ENCODE measurements at regions not wholly inside any gene's neighbourhood (a gene's known extent, or its start where the extent isn't known, plus 50 kb on each side); places are given as distances from the start of the nearest gene placed in this dataset.

DNA sequence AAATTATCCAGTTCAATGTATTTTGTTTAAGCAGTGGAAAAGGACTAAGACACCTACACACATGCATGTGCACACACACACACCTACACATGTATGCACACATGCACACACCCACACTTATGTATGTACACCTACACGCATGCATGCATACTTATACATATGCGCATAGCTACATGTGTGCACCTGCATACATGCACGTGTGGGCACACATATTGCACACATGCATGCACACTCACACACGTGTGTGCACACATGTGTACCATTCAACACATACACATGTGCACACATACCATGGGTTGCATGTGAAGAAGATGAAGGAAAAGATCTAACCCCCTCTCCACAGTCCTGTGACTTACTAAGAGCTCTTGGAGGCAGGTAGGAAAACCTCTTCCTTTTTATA is 122.0 kb upstream of the MAFB start:
- Mint-ChIP-seq H3K9me3 (no peaks in the 10 kb centered on the region), H3K27ac (no peak overlapping the region), H3K4me1 (no peaks in the 10 kb centered on the region), H3K27me3 (peaks cover 3% of the 10 kb centered on the region), H3K4me3 (no peak overlapping the region)
- ATAC-seq (no peak), DNase-seq (no peak)

DNA sequence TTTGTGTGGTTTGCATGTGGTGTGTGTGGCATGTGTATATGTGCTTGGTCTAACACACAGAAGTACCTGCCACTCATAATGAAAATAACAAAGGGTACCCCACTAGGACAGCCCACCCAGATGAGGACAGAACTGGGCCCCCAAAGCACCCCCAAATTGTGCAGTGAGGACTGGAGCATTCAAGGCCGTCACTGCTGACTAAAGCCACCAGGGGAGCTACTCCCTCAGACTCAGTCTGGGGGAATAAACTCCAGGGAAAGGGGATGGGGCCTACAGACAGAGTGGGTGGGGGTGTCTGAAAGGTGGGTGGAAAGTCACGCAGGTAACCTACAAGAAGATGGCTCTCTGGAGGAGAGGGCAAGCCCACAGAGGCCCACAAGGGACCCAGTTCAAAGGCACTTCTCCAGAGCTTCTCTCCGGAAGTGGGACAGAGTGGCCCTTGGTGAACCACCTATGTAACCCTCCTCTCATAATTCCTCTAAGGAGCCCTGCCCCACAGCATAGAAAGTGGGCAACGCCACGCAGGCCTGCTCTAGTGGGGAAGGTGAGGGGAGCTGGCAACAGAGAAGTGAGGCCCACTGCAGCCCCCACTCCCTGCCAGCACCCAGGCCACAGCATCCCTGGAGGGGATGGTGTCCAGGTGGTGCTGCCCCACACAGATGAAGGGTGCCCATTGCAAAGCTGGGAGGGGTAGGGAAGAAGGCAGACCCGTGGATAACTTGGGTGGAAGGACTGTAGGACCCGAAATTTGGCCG is 122.8 kb upstream of the MAFB start:
- ATAC-seq, result no peak
- Mint-ChIP-seq H3K27me3 (no peaks in the 10 kb centered on the region), H3K4me1 (no peaks in the 10 kb centered on the region)

DNA sequence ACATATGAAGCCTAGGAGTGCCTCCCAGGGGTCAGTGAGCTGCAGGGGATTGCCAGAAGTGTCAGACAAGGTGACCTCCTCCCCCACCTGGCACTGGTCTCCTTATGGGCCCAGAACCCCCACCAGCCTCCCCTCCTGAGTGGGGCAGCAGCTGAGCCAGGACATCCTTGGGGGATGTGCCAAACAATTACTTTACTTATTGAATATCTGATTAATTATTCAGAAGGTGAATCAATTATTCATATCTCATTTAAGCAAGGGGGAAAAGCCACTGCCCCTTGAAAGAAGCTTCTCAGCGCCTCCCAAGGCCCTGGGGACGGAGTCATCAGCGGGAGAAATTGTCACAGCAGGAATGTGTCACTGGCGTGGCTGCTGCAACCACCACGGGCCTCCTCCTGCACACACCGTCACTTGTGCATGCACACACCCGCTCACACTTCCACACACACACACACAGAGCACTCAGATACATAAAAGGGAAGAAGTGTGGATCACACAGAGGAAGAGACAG is 123.4 kb upstream of the MAFB start:
- no peaks in the 10 kb centered on the region for H3K4me1 Mint-ChIP-seq
- no peak overlapping the region for H3K4me3 Mint-ChIP-seq
- DNase-seq, result no peak
- H3K27me3 Mint-ChIP-seq, result no peaks in the 10 kb centered on the region
- no peak for ATAC-seq
- no peaks in the 10 kb centered on the region for H3K9me3 Mint-ChIP-seq
- no peak overlapping the region for H3K27ac Mint-ChIP-seq

More for the DNA sequence above, 122.8 kb upstream of the MAFB start:
- DNase-seq, result no peak
- Mint-ChIP-seq H3K27ac (no peak overlapping the region), H3K4me3 (no peak overlapping the region), H3K9me3 (no peaks in the 10 kb centered on the region)

DNA sequence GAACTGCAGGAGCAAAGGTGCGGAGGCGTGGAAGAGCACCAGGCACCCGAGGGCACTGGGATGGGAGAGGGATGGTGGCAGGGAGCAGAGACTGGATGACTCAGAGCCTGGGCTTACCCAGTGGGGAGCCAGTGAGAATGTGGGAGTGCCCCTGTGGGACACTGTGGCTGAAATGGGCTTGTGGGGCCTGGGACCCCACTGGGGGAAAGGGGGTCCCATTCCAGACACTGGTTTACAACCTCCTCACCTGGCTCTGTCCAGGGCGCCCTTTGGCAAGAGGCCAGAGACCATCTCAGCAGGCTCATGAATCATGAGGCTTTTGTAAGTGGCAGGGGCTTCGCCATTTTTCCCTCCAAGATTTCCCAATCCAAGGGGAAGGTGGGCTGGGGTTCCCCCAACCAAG is 124.0 kb upstream of the MAFB start:
- H3K27ac Mint-ChIP-seq, result no peak overlapping the region
- H3K9me3 Mint-ChIP-seq, result peaks cover 3 to 5% of the 10 kb centered on the region in 2 donors
- peak; percentile 22 for ATAC-seq
- H3K27me3 Mint-ChIP-seq, result no peaks in the 10 kb centered on the region
- no peaks in the 10 kb centered on the region for H3K4me1 Mint-ChIP-seq
- DNase-seq, result no peak
- no peak overlapping the region for H3K4me3 Mint-ChIP-seq

DNA sequence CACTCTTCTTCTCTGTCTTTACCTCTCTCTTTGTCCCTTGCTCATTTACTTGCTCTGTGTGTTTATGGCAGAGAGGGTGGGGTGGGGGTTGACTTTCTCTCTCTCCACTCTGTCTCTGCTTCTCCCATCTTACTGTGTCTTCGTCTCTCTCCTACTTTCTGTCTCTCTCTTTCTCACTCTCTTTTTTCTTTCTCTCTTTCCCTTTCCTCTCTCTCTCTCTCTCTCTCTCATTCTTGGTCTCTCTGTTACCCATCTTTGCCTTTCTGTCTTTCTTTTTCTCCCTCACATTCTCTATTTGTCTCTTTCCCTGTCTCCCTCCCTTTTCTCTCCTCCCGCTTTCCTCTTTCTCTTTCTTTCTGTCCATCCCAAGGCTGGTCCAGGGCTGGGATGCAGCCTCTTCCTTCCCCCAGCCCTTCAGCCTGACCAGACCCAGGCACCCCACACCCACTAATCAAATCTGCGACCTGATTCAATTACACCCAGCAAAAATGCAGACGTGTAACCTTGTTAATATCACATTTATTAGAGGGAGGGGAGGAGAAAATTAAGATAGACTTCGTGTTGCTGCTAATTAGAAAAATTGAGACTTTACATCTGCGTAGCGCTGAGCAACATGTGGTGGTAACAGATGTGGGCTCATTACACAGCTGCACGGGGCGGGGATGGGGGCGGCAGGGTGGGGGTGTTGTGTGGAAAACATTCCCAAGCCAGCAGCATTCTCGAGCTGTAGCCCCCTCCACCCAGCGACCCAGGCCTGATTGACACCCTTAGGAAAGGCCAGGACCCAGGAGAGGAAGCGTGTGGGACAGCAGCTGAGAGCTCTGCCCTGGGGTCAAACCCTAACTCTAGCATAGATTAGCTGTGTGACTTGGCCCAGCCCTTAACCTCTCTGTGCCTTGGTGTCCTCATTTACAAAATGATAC is 124.9 kb upstream of the MAFB start:
- peaks cover 13% of the 10 kb centered on the region in 2 donors for H3K9me3 Mint-ChIP-seq
- no peak overlapping the region for H3K4me3 Mint-ChIP-seq
- no peaks in the 10 kb centered on the region for H3K27me3 Mint-ChIP-seq
- no peak for DNase-seq
- H3K27ac Mint-ChIP-seq, result peak overlapping the region; percentile 5 to 28
- H3K4me1 Mint-ChIP-seq, result no peaks in the 10 kb centered on the region
- no peak for ATAC-seq

DNA sequence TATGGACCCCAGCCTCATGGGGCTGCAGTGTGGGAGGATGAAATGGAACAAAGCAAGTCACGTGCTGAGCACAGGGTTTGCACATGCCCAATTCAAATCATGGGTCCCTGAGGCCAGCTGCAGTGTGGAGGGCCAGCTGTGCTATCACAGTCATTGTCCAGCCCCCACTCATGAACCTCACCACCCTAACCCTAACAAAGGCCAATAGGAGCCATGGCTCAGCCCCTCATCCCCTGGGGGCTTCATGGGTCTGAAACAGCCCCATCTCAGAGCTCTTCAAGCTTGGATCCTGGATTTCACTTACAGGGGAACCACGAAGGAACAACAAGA is 125.6 kb upstream of the MAFB start:
- ATAC-seq, result no peak
- Mint-ChIP-seq H3K4me3 (no peak overlapping the region), H3K27ac (no peak overlapping the region), H3K9me3 (peaks cover 13% of the 10 kb centered on the region in 2 donors), H3K4me1 (no peaks in the 10 kb centered on the region), H3K27me3 (no peaks in the 10 kb centered on the region)
- no peak for DNase-seq

DNA sequence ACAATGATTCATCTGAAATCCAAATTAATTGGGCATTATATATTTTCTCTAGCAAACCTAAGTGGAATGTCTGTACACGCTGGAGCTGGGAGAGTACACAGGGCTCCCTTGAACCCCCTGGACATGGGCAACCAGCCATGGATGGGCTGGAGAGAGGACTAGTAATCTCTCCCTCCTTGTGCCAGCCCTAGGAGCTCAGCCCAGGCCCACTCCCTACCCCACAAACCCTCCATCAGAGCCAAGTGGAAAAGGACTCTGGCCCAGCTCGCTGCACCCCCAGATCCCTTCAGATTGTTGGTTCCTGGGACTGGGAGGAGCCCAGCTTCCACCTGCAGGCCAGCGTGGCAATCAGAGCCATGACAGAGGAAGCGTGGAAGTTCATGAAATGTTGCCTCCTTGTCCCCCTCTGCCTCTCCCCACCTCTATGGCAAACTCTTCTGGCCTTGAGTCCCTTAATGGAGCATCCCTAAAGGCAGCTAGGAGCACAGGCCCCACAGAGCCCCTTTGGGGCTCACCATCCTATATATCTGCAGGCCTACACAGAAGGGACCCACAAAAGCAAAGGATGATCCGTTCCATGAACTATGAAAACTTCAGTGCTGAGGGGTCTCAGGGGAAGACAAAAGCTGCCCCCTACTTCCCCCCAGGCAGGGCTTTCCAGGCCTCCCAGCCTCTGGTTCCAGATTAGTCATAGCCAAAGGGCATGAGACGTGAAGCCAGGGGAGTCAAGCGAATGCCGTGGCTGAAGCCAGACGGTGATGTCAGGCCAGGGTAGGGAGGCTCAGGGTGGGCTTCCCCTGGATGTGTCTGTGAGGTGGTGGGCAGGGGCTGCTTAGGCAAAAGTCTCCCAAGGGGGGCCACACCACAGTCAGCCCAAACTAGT is 126.4 kb upstream of the MAFB start:
- no peak for ATAC-seq
- Mint-ChIP-seq H3K9me3 (peaks cover 13 to 16% of the 10 kb centered on the region in 2 donors), H3K4me3 (no peak overlapping the region), H3K27ac (no peak overlapping the region), H3K4me1 (no peaks in the 10 kb centered on the region), H3K27me3 (peaks cover 2% of the 10 kb centered on the region)
- DNase-seq, result no peak

DNA sequence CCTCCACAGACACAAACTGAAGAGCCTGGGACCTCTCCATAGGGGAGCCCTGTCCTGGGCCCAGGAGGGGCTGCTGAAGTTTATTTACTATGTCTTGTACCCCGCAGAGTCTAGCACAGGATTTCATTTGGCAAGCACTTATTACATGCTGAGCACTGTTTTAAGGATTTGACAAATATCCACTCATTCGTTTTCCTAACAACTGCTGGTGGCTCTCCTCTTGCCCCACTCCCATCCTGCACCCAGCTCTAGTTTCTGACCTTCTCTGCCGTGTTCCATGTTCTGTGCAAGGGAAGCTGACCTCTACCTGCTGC is 127.0 kb upstream of the MAFB start:
- H3K4me1 Mint-ChIP-seq, result no peaks in the 10 kb centered on the region
- no peak for ATAC-seq
- no peak for DNase-seq
- no peak overlapping the region for H3K4me3 Mint-ChIP-seq
- no peak overlapping the region for H3K27ac Mint-ChIP-seq
- peaks cover 13 to 22% of the 10 kb centered on the region in 2 donors for H3K9me3 Mint-ChIP-seq
- H3K27me3 Mint-ChIP-seq, result peaks cover 8% of the 10 kb centered on the region

DNA sequence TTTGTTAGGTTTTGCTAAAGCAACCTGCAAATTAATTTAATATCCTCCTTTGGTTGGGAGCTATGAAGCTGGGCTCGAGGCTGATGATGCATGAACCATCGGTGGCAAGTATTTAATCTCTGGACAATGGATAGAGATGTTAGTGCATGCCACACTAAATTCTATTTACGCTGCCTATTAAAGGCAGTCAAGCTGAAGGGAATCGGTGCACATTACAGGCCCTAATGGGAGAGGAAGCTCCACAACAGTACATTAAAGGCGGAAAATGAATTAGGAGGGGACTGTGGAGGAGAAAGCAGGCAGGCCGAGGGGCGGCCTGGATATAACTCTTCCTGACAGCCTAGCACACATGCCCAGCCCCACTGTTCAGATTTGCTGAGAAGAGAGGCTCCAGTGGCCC is 132.4 kb upstream of the MAFB start:
- Mint-ChIP-seq H3K27me3 (peaks cover 19% of the 10 kb centered on the region), H3K9me3 (peaks cover 13 to 37% of the 10 kb centered on the region in 2 donors), H3K4me1 (no peaks in the 10 kb centered on the region), H3K27ac (no peak overlapping the region), H3K4me3 (no peak overlapping the region)
- DNase-seq (no peak), ATAC-seq (no peak)

DNA sequence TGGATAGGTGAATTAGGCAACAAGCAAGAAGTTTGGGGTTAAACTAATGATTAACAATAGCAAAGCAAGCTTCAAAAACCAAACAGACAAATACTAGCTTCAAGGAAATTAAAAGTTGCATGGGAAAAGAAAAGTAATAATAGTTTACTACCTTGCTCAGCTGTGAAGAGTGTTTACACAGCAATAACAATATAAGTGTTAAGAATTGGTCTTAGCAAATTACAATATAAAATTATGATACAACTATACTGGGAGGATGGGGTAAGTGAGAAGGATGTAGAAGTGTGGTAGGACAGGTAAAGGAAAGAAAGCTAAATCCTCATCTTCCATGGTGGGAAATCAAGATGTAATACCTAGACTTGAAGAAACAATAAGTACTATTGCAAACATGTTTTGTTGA is 137.7 kb upstream of the MAFB start:
- Mint-ChIP-seq H3K4me3 (no peak overlapping the region), H3K9me3 (peaks cover 0 to 14% of the 10 kb centered on the region in 2 donors), H3K4me1 (no peaks in the 10 kb centered on the region), H3K27ac (no peak overlapping the region), H3K27me3 (peaks cover 10% of the 10 kb centered on the region)
- no peak for ATAC-seq
- DNase-seq, result no peak

DNA sequence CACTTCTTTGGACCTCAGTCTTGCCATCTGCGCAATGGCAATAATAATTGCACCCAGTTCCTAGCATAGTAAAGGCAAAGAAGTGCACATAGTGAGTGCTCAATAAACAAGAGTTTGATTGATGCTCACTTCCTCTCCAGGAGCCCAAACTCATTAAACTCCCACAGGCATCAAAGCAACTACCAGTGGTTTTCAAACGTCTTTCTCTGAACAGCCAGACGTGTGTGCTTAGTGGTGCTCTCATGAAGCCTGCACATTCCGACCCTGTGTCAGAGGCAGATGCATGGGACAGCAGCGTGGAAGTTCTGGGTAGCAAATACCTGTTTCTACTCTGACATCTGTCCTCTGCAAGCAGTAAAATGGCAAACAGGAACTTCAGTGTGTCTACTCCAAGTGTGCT is 146.3 kb upstream of the MAFB start:
- DNase-seq, result no peak
- H3K27ac Mint-ChIP-seq, result no peak overlapping the region
- H3K4me3 Mint-ChIP-seq, result no peak overlapping the region
- H3K4me1 Mint-ChIP-seq, result no peaks in the 10 kb centered on the region
- no peak for ATAC-seq
- peaks cover 13% of the 10 kb centered on the region for H3K27me3 Mint-ChIP-seq
- peaks cover 7 to 10% of the 10 kb centered on the region in 2 donors for H3K9me3 Mint-ChIP-seq

DNA sequence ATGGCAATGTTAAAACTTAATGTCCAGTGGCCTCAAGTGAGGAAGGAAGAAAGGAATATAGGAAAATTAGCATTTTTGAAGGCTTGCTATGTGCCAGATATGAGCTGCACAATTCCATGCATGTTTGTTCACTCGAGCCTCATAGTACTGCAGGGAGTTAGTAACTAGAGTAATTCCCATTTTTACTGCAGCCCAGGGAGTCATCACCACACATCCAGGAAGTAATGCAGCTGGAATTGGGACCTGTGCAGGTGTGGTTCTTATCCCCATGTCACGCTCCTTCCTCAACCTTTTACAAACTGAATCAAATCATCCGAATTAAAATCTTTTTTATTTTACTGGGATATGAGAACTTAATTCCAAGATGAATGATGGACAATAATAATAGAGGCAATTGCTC is 149.5 kb upstream of the MAFB start:
- no peak overlapping the region for H3K4me3 Mint-ChIP-seq
- peaks cover 6 to 9% of the 10 kb centered on the region in 2 donors for H3K9me3 Mint-ChIP-seq
- no peak overlapping the region for H3K27ac Mint-ChIP-seq
- DNase-seq (no peak), ATAC-seq (no peak)
- no peaks in the 10 kb centered on the region for H3K4me1 Mint-ChIP-seq
- H3K27me3 Mint-ChIP-seq, result peaks cover 13% of the 10 kb centered on the region

DNA sequence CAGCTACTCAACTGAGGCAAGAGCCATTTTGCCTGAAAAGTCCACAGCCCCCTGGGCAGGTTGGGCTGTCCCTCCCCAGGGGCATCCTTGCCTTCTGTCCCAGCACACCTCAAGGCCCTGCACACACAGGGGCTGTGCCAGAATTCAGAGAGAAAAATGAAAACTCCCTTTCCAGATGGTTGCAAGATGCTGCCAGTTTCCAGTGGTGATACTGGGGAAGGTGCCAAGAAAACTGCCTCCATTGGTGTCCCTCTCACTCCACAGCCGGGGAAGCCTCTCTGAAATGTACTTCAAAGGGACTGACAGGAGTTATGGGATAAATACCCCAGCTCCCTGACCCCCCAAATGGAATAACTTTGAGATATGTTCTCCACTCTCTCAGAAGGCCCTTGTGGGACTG is 154.2 kb upstream of the MAFB start:
- Mint-ChIP-seq H3K27me3 (no peaks in the 10 kb centered on the region), H3K9me3 (no peaks in the 10 kb centered on the region), H3K4me1 (no peaks in the 10 kb centered on the region), H3K4me3 (no peak overlapping the region), H3K27ac (no peak overlapping the region)
- DNase-seq (no peak), ATAC-seq (no peak)

DNA sequence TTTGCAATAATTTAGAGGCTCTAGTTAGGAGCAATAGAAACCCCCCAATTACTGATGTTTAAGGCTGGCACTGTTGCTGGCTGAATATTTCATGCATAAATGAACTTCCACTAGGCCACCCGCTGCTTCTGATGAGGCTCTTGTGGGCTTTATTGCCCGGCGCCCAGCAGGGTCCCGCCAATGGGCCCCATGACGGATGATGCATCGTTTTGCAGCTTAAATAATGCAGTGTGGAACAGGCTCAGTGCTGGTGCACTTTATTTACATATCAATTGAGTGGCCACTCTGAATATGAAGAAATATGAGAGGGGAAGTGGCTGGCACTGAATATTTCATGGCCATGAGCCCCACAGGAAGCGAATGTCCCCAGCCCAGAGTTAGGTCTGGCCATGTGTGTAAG is 155.3 kb upstream of the MAFB start:
- no peak overlapping the region for H3K4me3 Mint-ChIP-seq
- no peaks in the 10 kb centered on the region for H3K4me1 Mint-ChIP-seq
- H3K9me3 Mint-ChIP-seq, result no peaks in the 10 kb centered on the region

DNA sequence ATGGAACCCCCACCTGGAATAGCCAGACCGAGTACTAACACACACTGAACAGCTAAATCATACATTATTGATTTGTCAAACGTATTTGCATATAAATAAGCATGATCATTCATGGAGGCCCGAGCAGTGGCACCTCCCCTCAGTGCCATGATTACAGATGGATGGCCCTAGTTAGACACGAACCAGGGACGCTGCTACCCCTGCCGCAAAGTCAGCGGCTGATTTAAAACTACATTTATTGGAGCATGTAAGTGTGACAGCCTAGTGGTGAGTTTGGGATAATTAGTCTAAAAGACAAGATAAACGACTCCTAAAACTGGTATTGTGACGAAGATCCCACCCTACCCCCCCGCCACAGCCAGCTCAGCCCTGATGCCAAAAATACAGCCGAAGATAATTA is 159.1 kb upstream of the MAFB start:
- H3K4me1 Mint-ChIP-seq, result no peaks in the 10 kb centered on the region
- no peaks in the 10 kb centered on the region for H3K9me3 Mint-ChIP-seq
- H3K27ac Mint-ChIP-seq, result no peak overlapping the region
- H3K4me3 Mint-ChIP-seq, result no peak overlapping the region
- DNase-seq, result no peak
- ATAC-seq, result no peak
- no peaks in the 10 kb centered on the region for H3K27me3 Mint-ChIP-seq

More for the DNA sequence above, 155.3 kb upstream of the MAFB start:
- DNase-seq (no peak), ATAC-seq (no peak)
- no peak overlapping the region for H3K27ac Mint-ChIP-seq
- no peaks in the 10 kb centered on the region for H3K27me3 Mint-ChIP-seq

Measured in stimulated activated naive CD8-positive, alpha-beta T cell treated with anti-CD3 and anti-CD28 coated beads, Interleukin-15, amount 100 ng/mL, for 72 hours (primary cell).